Body of pancreas (tissue), 4 donors: ENCODE measurements at regions not wholly inside any gene's neighbourhood (a gene's known extent, or its start where the extent isn't known, plus 50 kb on each side); places are given as distances from the start of the nearest gene placed in this dataset.

Experiments used
- POLR2A ChIP-seq, 3 donors: fragments of 450-650 bp; IDR thresholded peaks; one replicate each; pipeline ENCODE4 v1.6.1; 2016; ENCODE audit warnings: antibody characterized with exemption in 3 of 3, mild to moderate bottlenecking in 2 of 3
- TF ChIP-seq, protein P1 (sequence below), 7 experiments: fragments of 450-650 bp in 4 of 7; fragments of 200-600 bp in 3 of 7; sonication (generic) in 3 of 7; IDR thresholded peaks; one replicate each; pipeline ENCODE4 v1.5.1; 2016 to 2019; ENCODE audit warnings: antibody characterized with exemption in 7 of 7

DNA sequence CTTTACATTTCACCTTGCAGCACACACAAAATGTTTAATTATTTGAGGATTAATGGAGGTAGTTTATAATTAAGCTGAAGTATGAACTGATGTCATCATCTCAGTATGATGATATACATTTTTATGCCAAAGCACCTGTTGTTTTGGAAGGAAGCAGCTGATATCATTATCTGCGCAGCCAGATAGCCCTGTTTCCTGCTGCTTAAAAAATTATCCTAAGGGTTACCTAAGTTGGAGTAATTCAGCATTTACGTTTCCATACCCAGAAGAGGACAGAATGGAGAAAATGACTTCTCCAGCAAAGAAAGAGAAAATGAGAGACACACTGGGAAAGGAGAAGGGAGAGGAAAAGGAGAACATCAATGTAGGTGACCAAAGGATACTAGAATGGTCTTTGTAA, 370.3 kb upstream of the PLSCR5 start:
- TF ChIP-seq, protein P1, sequence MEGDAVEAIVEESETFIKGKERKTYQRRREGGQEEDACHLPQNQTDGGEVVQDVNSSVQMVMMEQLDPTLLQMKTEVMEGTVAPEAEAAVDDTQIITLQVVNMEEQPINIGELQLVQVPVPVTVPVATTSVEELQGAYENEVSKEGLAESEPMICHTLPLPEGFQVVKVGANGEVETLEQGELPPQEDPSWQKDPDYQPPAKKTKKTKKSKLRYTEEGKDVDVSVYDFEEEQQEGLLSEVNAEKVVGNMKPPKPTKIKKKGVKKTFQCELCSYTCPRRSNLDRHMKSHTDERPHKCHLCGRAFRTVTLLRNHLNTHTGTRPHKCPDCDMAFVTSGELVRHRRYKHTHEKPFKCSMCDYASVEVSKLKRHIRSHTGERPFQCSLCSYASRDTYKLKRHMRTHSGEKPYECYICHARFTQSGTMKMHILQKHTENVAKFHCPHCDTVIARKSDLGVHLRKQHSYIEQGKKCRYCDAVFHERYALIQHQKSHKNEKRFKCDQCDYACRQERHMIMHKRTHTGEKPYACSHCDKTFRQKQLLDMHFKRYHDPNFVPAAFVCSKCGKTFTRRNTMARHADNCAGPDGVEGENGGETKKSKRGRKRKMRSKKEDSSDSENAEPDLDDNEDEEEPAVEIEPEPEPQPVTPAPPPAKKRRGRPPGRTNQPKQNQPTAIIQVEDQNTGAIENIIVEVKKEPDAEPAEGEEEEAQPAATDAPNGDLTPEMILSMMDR (IDR thresholded peaks at IDR 0.05) = no peak
- TF ChIP-seq POLR2A (IDR thresholded peaks at IDR 0.05) = no peak
